Suppressor macrophage treated with lipopolysaccharide for 4 hours (primary cell): ENCODE measurements at regions not wholly inside any gene's neighbourhood (a gene's known extent, or its start where the extent isn't known, plus 50 kb on each side); places are given as distances from the start of the nearest gene placed in this dataset.
"Not testable (repeated sequence)": the region's sequence is repeated elsewhere in the genome, so short reads cannot be mapped to it uniquely, and the experiment has no call there.

Experiments used
- DNase-seq: peaks from one replicate; pipeline ENCODE4 v3.0.0-alpha.2; 2020

GRCh38 chr6:86602093-86602492 lies 335.2 kb upstream of the HTR1E start:
- not testable (repeated sequence) for DNase-seq

GRCh38 chr6:86598969-86599368 lies 338.4 kb upstream of the HTR1E start:
- DNase-seq = not testable (repeated sequence)

GRCh38 chr6:86595641-86596040 lies 341.7 kb upstream of the HTR1E start:
- DNase-seq = no peak

GRCh38 chr6:86586195-86586594 lies 351.1 kb upstream of the HTR1E start:
- no peak for DNase-seq

- no peak for DNase-seq
Observed at GRCh38 chr6:86581833-86582232, 355.5 kb upstream of the HTR1E start.

DNA sequence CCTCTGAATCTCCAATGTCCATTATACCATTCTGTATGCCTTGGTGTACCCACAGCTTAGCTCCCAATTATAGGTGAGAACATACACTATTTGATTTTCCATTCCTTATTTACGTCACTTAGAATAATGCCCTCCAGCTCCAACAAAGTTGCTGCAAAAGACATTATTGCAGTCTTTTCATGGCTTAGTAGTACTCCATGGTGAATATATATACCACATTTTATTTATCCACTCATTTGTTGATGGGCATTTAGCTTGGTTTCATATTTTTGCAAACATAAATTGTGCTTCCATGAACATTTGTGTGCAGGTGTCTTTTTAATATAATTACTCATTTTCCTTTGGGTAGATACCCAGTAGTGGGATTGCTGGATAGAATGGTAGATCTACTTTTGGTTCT lies 374.1 kb upstream of the HTR1E start:
- no peak for DNase-seq

DNA sequence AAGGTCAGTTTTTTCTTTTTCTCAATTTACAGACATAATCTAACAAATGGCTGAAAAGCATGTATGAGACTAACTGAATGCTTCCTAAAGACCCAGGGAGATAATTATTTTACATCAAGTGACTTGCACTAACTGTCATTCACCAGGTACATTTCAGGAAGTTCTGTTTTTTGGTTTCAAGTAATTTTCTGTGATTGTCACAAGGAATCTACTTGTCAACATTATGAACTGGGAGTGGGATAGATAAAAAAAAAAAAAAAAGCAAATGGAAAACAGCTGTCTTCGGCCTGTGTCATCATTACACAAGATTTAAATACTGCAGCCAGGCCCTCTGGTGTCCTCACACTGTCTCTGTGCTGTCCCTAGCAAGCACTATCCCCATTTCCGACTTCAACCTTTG lies 379.0 kb upstream of the HTR1E start:
- no peak for DNase-seq

GRCh38 chr6:86537292-86537861 lies 400.0 kb upstream of the HTR1E start:
- DNase-seq = no peak

- DNase-seq = no peak
Observed at GRCh38 chr6:86536121-86536520, 401.2 kb upstream of the HTR1E start.

DNA sequence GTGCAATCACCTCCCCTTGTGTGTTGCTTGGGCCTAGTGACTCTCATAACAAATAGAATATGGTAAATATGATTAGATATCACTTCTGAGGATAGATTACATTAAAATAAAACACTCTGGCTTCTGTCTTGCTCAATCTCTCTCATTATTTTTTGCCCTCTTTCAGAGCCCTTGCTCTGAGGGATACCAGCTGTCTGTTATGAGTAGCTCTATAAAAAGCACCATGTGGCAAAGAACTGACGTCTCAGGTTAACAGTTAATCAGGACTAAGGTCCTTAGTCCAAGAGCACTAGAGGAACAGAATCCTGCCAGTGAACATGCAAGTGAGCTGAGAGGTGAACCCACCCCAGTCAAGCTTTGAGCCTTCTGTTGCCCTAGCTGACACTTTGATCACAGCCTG lies 402.2 kb upstream of the HTR1E start:
- DNase-seq = no peak

DNA sequence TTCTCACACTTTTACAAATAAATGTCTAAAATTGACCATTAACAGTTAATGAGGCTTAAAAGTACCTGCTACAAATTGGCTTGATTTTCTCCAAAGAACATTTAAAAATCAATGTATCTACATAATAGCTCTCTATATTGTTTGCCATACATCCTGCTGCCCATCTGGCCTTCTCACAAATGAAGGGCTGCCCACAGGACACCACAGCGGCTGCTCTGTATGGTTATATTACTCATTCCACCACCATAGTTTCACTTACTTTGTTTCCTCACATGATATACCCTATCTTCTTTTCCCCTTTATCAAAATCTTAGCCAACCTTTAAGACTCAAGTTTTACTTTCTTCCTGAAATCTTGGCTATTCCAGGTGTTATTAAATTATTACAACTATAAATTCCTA lies 407.7 kb upstream of the HTR1E start:
- DNase-seq = no peak

DNA sequence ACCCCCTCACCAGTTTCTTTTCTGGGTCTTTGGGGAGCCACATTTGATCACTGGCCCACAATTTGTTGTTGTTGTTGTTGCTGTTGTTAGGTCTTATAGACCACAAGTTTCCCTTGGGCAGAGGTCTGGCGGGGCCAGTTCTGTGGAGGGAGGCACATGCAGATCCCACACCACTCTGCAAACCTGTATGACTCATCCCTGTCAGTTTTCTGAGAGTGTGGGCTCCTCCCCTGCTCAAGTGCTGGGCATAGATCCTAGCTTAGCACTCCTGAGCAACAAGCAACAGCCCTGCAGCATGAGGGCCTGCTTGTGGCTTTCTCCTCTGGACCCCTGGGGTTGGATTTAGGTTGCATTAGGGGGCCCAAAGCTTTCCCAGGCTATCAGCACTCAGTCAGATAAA lies 411.1 kb upstream of the HTR1E start:
- no peak for DNase-seq

DNA sequence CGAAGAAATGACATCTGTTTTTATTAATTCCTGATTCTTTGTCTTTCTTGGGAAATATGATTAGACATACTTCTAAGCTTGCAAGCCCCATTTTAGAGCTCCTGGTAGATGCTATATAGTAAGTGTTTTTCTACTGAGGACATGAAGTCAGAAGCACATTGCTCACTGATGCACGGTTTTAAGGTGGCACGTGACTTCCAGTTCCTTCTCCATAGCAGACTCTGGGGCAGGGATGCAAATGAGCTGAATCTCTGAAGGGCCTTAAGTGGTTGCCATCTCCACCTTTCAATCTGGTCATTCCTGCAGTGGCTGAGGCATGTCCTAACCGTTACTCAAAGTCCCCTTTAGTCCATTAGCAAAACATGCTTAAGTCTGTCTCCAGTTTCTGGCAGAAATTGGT lies 421.2 kb upstream of the HTR1E start:
- DNase-seq = no peak

DNA sequence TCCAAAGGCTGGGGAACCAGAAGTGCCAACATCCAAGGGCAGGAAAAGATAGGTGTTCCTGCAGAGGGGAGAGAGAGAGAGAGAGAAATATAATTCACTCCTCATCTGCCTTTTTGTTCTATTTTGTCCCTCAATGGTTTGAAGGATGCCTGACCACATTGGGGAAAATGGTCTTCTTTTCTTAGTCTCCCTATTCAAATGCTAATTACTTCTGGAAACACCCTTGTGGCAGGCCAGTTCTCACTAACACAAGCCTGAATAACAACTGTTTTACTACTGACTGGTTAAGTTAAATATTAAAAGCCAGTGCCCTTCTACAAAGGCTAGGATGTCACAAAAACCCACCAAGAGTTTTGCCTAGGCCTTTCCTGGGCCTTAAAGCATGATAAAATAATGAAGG lies 425.4 kb upstream of the HTR1E start:
- DNase-seq = no peak

- no peak for DNase-seq
Observed at GRCh38 chr6:86508230-86508629, 429.1 kb upstream of the HTR1E start.

GRCh38 chr6:86502497-86502896 lies 434.8 kb upstream of the HTR1E start:
- no peak for DNase-seq

GRCh38 chr6:86500035-86500434 lies 437.3 kb upstream of the HTR1E start:
- no peak for DNase-seq

- DNase-seq = not testable (repeated sequence)
Observed at GRCh38 chr6:86489042-86489441, 448.3 kb upstream of the HTR1E start.

DNA sequence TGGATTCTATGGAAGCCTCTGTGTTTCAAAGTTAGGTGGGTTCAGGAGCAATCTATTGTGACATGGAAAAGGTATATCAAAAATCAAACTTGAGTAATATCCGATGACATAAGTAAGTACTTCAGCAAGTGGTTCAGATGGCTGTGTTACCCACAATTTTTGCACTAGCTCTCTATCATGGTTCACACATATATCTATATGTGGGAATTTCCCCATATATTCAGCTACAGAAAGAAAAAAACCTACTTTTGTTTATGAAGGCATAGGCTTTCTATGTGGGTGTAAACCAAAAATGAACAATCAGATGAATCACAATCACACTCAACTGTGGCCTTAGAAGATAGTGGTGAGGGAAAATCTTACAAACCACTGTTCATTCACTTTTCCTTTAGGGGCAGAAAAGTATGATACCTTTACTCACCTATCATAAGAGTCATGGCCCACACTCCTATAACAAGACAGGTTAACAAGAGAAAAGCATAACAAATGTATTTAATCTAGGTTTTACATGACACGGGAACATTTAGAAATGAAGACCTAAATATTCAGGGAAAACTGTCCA lies 449.6 kb upstream of the HTR1E start:
- no peak for DNase-seq

- not testable (repeated sequence) for DNase-seq
Observed at GRCh38 chr6:86478316-86478715, 459.0 kb upstream of the HTR1E start.

- DNase-seq = no peak
Observed at GRCh38 chr6:86477500-86478148, 459.7 kb upstream of the HTR1E start.

GRCh38 chr6:86476311-86476710 lies 461.0 kb upstream of the HTR1E start:
- no peak for DNase-seq

GRCh38 chr6:86474081-86474480 lies 463.2 kb upstream of the HTR1E start:
- no peak for DNase-seq

DNA sequence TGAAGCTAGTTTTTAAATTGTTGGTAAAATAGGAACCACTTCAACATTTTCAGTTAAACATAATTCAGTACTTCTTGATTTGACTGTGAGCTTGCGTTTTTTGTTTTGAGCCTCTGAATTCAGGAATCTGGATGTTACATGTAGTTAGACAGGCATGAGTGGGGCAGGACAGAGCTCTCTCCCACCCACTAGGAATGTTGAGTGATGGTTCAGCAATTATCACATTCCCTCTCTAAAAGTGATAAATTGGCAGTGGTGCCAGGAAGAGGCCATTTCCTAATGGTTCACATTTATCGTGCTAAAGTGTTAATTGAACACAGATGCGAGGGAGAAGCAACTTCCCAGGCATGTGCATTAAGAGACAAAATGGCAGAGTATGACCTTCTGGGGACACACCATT lies 465.5 kb upstream of the HTR1E start:
- DNase-seq = no peak

DNA sequence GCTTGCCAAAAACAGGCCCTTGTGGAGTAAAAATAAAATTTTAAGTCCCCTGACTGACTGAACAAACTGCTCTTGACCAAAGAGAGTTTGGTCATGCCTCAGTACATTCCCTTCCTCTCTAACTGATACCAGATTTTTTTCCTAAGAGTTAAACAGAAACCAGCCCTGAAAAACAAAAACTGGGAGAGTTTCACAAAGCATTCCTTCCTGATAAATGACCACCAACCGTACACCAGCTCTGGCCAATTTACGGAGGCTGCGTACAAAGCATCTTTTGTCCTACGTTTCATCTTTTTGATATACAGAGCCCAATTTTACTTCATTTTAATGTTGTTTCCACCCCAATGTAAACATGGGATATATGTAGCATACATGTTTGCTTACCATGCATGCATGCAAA lies 477.4 kb upstream of the HTR1E start:
- no peak for DNase-seq
